HG03342 (cell line): ENCODE measurements at regions not wholly inside any gene's neighbourhood (a gene's known extent, or its start where the extent isn't known, plus 50 kb on each side); places are given as distances from the start of the nearest gene placed in this dataset.

Experiments
- ATAC-seq: cut with Tn5 transposase; IDR thresholded peaks from one replicate; pipeline ENCODE4 v1.9.1; 2021; ENCODE audit warnings: mild to moderate bottlenecking, moderate library complexity; ENCODE audit not compliant: unreplicated experiment

DNA sequence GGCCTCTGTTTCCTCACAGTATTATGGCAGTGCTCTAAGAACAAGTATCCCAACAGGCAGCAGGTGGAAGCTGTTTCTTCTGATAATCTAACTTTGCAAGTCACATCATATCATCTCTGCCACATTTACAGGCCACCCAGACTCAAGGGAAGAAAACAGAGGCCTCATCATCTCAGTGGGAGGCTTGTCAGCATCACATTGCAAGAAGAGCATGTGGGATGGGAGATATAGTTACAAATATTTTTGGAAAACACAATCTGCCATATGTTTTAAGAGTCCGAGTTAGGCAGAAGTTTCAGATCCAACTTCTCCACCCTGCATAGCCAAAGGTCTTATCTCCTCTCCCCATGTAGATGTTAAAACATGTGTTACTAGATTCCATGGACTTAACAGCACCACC lies 130.4 kb upstream of the PDE1C start:
- ATAC-seq = no peak

DNA sequence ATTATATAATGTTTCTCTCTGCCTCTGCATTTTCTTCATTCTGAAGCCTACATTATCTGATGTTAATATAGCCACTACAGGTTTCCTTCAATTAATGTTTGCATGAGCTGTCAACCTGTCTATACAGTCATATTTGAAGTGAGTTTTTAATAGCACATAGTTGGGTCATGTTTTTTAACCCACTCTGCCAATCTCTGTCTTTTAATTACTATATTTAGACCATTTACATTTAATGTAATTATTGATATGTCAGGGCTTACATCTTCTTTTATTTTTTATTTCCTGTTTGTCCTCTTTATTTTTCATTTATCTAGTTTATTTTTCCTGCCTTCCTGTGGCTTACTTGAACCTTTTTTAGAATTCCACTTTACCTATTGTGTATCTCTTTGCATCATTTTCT lies 124.3 kb upstream of the PDE1C start:
- ATAC-seq = no peak

DNA sequence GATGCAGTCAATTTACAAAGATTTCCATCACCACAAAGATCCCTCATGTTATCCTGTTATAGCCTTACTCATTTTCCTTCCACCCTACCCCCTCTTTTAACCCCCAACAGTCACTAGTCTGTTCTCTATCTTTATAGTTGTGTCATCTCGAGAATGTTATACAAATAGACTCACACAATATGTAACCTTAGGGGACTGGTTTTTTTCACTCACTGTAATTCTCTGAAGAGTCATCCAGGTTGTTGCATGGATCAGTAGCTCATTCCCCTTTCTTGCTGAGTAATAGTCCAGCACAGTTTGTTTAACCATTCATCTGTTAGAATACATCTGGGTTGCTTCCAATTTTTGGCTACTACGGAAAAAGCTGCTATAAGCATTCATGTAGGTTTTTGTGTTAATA lies 121.1 kb upstream of the PDE1C start:
- no peak for ATAC-seq

DNA sequence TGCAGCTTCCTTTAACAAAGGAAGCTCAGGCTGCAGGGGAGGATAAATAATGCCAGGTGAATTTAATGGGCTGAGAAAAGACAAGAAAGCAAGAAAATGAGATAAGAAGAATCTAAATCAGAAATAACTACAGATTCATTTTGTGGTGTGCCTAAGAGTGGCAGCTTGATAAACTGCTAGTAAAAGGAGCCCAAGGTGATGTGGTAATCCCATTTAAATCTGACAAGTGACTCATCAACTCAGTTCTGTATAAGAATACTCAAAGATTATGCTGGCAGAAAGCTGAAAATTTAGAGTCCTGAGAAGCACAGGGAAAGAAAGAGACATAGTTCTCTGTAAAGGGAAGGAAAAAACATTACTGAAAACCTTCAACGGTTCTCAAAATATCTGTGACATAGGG lies 109.4 kb upstream of the PDE1C start:
- ATAC-seq = no peak

DNA sequence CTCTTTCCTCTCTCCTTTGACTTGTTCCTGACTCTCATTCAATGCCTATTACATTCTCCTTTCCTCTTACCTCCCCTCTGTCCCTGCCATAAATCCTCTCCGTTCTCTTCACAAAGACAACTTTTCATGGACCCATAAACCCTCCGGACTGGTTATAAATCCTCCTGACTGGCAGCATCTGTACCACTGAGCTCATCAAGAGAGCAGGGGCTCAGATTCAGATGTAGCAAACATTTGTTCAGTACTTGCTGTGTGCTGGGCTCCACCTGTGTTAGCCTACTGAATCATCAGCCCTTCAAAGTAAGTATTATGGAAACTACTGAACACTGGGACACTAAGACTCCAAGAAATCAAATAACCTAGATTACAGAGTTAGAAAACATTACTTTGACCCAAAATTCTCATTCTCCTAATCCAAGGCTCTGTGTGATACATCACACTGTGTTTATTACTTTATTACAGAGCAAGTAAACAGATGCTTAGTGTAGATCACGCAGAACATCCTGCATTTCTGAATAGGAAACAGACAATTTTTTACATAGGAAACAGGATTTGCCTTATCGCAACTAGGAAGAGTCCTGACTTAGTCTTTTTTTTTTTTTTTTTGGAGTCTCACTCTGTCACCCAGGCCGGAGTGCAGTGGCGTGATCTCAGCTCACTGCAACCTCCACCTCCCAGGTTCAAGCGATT lies 108.6 kb upstream of the PDE1C start:
- ATAC-seq = no peak

DNA sequence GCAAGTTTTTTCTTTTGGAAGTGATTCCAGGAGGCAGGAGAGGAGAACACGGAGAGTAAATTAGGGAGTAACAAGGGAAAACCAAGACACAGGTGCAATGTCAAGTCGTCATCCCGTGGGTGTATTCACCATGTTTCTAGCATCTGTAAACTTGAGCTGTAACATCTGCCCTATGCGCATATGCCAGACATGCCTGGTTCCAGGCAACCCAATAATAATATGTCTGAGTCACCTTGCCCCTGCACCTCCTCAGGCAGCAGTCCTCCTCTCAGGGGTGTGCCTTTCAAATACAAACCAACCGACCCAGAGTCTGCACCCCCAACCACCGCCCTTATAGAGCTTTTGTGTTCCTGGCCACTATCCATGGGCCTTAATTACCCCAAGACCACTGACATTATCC lies 107.0 kb upstream of the PDE1C start:
- no peak for ATAC-seq

DNA sequence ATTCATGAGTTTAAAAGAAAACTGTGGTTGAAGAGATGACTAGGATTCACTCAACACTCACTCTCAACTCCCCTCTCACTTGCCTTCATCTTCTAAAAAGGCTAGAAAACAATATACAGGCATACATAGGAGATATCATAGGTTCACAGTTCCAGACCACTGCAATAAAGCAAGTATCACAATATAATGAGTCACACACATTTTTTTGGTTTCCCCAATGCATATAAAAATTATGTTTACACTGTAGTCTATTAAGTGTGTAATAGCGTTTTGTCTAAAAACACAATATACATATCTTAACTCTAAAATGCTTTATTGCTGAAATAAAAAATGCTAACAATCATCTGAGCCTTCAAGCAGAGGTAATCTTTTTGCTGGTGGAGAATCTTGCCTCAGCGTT lies 104.9 kb upstream of the PDE1C start:
- ATAC-seq = no peak

DNA sequence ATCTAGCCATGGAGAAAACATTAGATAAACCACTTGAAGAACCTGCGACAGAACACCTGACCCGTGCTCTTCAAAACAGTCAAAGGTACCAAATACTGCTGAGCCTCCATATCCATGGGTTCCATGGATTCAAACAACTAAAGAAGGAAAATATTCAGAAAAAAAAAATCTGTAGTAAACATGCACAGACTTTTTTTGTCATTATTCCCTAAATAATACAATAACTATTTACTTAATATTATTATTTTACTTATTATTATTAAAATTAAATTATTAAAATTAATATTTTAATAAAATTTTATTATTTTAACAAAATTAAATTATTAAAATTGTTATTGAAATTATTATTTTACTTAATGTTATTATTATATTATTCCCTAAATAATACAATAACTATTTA lies 101.0 kb upstream of the PDE1C start:
- ATAC-seq = no peak

DNA sequence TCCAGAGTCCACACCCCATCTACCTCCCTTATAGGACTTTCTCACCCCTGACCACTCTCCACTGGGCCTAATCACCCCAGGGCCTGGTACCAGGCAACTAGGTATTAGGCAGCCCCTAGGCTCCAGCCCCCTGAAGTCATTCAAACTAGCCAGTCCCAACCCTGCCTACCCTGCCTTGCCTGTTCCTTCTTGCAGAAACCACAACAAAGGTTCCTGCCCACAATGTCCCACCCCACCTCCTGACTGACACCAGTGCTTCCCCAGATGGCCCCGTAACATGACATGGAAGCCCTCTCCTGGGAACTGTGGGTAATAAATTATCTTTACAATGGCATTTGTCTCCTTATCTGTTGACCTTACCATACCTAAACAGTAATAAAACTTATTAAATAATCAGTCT lies 100.6 kb upstream of the PDE1C start:
- ATAC-seq = no peak

DNA sequence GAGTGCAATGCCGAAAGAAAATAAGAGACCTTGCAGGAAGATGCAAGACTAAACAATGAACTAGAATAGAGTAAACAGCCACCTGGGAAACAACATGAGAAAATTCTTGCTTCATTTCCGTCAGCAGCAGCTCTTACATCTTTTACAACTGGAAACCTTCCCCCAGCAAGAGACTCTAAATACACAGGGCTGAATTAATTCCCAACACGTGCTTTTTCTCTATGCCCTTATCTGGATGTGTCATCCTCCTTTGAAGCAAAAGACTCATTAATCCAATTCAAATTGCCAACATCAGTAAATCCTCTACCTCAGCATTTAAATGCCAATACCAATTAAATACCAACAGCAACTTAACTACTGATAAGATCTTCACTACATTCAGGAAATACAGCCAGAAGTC lies 99.0 kb upstream of the PDE1C start:
- no peak for ATAC-seq

DNA sequence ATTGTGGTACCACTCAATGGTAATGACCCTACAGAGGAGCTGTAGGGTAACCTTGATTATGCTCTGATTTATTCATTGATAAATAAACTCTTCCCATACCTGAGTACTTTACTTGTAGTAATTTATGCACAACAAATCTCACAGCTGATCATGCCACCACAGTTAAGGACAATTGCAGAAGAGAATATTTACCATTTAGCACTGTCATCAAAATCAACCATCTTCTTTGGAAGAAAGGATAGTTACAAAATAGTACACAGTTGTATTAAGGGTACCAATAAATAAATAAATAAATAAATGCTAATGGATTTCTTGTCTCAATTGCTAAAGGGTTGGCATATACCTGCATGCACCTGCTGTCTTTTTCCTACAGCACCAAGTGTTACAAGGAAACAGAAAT lies 97.6 kb upstream of the PDE1C start:
- ATAC-seq = no peak

DNA sequence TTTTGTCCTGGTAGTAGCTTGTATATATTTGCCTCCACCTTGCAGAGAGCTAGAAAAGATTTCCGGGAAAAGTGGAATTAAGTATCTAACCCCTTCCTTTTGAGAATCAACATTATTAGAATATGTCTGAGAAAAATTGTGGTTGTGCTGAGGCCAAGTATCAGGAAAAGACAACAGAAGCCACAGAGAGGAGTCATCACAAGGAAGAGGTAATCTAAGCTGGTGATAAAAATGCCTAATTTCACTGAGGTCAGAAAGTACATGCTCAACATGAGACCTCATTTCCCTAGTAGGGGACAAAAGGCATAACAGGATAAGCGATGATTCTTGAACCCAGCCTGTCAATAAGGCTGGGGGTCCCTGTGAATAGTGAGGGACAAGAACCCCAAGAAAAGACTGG lies 97.0 kb upstream of the PDE1C start:
- ATAC-seq = no peak

DNA sequence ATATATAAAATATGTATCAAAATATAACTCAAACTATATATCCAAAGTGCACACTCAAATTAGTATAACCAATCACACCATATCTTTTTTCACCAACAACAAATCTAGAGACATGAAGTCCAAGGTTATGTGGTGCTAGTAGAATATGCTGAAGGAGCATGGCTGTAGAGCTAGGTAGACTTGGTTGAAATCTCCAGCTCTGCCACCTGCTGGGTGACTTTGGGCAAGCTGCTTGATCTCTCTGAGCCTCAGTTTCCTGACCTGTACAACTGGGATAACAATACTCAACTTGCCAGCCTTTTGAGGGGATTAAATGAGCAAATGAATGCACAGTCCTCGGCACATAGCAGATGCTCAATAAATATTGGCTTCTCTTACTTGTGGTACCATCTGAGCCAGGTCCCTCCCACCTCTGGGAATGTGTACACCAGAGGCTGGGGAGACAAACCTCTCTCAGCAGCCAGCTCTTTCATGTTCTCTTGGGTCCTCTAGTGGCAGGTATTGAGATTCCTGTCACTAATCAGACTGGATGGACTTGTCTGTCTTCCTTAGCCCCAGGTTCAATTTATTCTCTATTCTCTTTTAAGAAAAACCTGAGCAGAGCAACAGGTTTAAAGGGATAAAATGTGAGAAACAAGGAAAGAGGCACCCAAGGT lies 94.3 kb upstream of the PDE1C start:
- ATAC-seq = no peak

DNA sequence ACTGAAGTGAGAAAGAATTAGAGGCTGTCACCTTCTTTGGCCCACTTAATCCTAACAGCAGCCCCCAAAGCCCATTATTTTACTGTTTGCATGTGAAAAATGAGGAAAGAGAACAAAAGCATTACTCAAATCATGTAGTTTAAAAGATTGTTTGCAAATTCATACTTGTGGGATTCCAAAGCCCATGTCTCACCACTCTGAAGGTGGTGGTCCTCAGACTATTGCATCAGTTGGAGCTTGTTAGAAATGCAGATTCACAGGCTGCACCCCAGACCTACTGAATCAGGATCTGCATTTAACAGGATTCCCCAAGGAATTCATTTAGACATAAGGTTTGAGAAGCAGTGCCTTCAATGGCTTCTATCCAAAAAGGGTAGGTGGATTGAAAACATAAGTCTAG lies 93.7 kb upstream of the PDE1C start:
- ATAC-seq = no peak

DNA sequence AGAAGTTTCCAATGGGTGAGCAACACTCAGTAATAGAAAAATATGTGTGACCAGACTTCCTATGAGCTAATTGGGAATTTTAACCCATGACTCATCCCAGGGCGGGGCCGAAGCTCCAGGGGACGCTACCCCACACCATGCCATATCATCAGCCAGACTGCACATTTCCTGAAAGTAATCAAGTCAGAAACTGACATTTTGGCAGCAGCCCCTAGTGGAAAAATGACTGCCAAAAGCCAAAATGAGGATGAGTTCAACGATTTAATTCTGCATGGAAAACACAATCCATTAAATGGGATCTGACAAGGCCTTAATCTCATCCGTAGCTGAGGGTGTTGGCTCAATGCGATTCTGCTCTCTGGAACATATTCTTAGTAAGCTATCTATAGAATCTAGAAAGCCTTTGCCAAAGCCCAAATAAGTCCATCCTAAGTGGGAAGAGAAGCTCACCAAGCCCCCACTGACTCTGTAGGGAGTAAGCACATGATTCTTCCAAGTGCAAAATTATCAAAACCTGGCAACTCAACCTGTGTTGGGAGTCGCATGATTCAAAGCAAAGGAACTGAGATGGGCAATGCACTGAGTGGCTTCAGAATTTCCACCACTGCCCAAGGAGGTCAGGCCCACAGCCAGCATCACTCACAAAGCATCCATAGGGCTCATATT lies 93.1 kb upstream of the PDE1C start:
- no peak for ATAC-seq

DNA sequence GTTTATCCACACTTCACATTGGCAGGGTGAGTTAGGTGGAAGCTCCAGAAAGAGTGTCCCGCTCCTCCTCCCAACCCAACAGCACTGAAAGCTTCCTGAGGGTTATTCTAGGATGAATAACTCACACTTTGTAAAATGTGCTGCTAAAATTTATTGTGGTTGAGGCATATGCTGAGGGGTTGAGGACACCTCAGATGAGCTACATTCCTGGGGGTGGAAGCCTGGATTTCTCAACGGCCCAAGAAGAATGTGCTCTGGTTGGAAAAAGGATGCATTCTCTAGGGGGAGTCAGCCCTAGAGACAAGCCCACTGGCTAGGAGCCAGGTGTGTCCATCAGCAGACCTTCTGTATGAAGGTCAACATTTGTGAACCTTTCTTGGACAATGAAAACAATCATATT lies 91.5 kb upstream of the PDE1C start:
- no peak for ATAC-seq

DNA sequence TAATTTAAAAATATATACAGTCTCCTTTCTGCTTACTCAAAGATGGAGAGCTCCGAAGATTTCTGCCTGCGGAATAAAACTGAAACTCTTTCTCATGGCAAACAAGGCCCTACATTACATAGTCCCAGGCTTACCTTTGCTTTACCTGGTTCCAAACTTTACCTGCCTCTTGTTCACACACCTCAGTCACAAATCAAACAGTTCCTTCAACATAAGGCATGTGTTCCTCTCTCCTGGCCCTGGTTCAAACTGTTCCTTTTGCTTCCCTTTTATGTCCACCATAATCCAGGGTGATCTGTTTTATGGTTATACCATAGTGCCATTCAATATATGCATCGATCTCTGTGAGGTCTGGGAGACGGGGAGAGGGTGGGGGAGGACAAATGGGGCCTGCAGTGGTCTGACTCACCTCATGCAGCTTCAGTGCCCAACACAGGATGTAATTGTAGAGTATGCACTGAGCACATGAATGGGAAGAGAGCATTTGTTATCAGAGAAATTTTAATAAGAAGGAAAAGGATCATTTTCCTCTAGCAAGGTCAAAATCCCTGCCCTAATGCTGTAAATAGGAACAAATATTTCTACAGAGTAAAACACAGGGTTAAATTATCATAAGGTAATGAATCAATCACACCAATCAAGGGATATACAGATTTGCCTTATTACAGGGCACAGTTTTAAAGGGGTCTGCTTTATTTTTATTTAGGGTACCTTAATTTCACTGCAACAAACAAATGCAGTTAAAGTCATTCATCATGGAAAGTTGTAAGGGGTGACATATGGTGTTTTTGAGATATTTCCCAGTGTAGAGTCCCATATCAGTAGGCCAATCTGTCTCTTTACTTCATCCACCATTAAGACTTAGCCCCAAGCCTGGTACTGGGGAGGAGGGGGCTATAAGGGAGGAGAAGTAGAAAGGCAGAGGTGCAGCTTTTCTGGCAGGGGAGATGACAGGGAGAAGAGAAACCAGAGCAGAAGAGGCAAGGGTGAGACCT lies 88.8 kb upstream of the PDE1C start:
- no peak for ATAC-seq

DNA sequence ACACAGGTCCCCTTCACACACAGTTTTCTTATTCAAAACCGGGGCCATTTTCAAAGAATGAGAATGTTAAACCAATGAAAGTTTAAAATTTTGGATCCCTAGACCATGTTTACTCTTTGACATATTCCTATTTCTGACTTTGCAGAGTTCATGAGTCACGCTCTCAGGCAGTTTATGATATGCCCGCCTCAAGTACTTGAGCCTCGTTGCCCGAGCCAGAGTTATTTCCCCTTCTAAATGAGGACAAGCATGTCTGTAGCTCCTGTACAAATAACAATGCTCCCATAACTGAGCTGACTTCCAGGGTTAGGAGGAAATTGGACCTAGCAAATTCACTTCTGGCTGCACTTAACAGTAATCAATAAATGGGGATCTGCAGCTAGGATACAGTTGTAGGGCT lies 87.9 kb upstream of the PDE1C start:
- ATAC-seq = no peak

DNA sequence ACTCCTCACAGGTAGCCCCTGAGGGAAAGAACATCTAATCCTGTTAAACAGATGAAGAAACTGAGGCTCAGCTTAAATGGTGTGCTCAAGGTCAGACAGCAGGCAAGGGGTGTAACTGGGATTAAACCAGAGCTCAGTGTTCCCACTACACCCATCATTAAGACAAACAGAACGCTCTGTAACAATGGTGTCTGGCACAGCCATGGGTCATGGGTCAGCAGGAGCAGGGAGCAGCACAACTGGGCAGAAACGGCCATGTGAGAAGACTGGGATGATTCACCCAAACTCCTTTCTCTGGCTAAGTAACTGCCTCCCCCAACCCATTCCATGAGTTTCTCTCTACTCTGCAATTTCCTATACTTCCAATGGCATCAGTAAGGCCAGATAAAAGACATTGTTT lies 85.5 kb upstream of the PDE1C start:
- no peak for ATAC-seq

DNA sequence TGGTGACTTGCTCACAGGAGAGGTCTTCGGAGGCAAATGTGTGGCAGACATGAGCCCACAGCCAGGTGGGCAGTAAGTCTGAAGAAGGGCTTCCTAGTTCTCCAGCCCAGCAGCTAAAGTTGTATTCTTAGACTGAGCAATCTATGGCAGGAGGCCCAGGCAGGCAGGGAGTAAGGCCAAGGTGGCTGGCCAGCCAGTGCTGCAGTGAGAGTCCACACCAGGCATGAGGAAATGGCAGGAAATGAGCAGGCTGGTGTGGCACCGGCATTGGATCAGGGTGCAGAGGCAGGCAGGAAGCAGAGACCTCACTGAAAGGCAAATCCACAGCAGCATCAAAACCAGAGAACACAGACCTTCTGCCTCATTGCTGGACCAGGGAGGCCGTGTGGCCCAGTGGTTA lies 84.6 kb upstream of the PDE1C start:
- ATAC-seq = no peak

DNA sequence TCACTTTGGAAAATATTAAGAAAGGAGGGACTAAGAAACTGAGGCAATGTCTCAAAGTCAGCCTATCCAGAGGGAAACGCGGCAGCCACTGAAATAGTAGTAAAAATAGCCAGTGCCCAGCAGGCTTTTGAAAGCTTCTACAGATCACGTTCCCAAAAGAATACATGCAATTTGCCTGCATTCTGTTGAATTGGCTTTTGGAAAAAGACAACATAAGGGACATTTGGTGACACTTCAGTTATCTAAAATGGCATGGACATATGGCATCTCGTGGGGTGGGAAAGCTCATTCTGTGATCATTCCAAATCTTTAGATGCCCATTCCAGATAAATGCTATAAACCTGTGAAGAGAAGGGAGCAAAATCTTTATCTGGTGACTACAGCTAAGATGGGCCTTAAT lies 82.8 kb upstream of the PDE1C start:
- ATAC-seq = no peak
